Endothelial cell of umbilical vein (primary cell): ENCODE measurements at regions not wholly inside any gene's neighbourhood (a gene's known extent, or its start where the extent isn't known, plus 50 kb on each side); places are given as distances from the start of the nearest gene placed in this dataset.

ENCODE experiments used
- BruUV-seq: library from RNA; stranded (reverse); fragments of 400-500 nt; replicated peaks from 2 replicates; lab custom pipeline; 2021; lab: Mats Ljungman, UMichigan
- CTCF ChIA-PET: fragments of 300-600, 350-600 bp; sonication (Branson Sonifier 250); formaldehyde crosslinking; loops from one replicate; lab custom pipeline; 2021; ENCODE audit warnings: antibody characterized with exemption, inconsistent platforms; lab: Charles Lee
- POLR2A ChIA-PET: fragments of 300-600, 350-600 bp; sonication (Branson Sonifier 250); formaldehyde crosslinking; loops from one replicate; lab custom pipeline; 2021; ENCODE audit warnings: antibody characterized with exemption, inconsistent platforms; lab: Charles Lee
- DNase-seq: peaks from one replicate; pipeline ENCODE4 v3.0.0-alpha.2; 2011; ENCODE audit warnings: low read depth, low spot score
- FAIRE-seq: peaks from 2 replicates; lab custom pipeline; 2011; peaks lifted over from hg19 to GRCh38; lab: Jason Lieb, UNC
- H2AFZ ChIP-seq: 2 replicates; pipeline ENCODE4 v1.6.0; 2012; ENCODE audit warnings: low read depth, low read length, control low read depth, inconsistent platforms
- H3K27ac ChIP-seq: 2 replicates; pipeline ENCODE4 v1.5.1; 2011; ENCODE audit warnings: low read depth, mild to moderate bottlenecking, control low read depth, low read length, moderate library complexity; ENCODE audit not compliant: insufficient read depth
- H3K27me3 ChIP-seq, 2 experiments: 2 replicates each; pipeline versions ENCODE4 v1.6.0 to v1.6.1; 2011; ENCODE audit warnings: low read length in 2 of 2, mixed read lengths in 1 of 2; ENCODE audit not compliant: control insufficient read depth in 2 of 2, insufficient read depth in 2 of 2
- H3K36me3 ChIP-seq, 2 experiments: 2 replicates in 1 of 2; 3 replicates in 1 of 2; pipeline ENCODE4 v1.5.1; 2011; ENCODE audit warnings: low read length in 2 of 2, mild to moderate bottlenecking in 1 of 2, moderate library complexity in 1 of 2; ENCODE audit not compliant: control insufficient read depth in 2 of 2, insufficient read depth in 2 of 2; ENCODE audit errors: extremely low read depth in 1 of 2
- H3K4me1 ChIP-seq: 3 replicates; pipeline ENCODE4 v1.5.1; 2011; ENCODE audit warnings: mild to moderate bottlenecking, low read length; ENCODE audit not compliant: control insufficient read depth, insufficient read depth; ENCODE audit errors: extremely low read depth
- H3K4me2 ChIP-seq: 2 replicates; pipeline ENCODE4 v1.6.1; 2011; ENCODE audit warnings: low read length, control low read depth, mixed read lengths; ENCODE audit not compliant: insufficient read depth
- H3K4me3 ChIP-seq, 3 experiments: fragments of 200-600 bp in 1 of 3; sonication (generic), shearing (Covaris generic) in 1 of 3; replicated peaks in 1 of 3; 2 replicates each; pipeline ENCODE4 v1.5.1; 2011 to 2016; ENCODE audit warnings: control low read depth in 3 of 3, low read length in 3 of 3, mild to moderate bottlenecking in 2 of 3, inconsistent platforms in 1 of 3, low read depth in 1 of 3, moderate library complexity in 1 of 3; ENCODE audit not compliant: insufficient read depth in 1 of 3
- H3K79me2 ChIP-seq: 2 replicates; pipeline ENCODE4 v1.6.0; 2012; ENCODE audit warnings: low read length, inconsistent platforms; ENCODE audit not compliant: control insufficient read depth, insufficient read depth
- H3K9ac ChIP-seq: replicated peaks from 2 replicates; pipeline ENCODE3; 2011; ENCODE audit warnings: low read length, control low read depth; ENCODE audit not compliant: insufficient read depth; ENCODE audit errors: extremely low read depth
- H3K9me1 ChIP-seq: replicated peaks from 3 replicates; pipeline ENCODE4 v1.6.0; 2011; ENCODE audit warnings: mild to moderate bottlenecking, low read length; ENCODE audit not compliant: control insufficient read depth, insufficient read depth; ENCODE audit errors: extremely low read depth
- H3K9me3 ChIP-seq: replicated peaks from 2 replicates; pipeline ENCODE4 v1.5.1; 2012; ENCODE audit warnings: low read length, inconsistent platforms; ENCODE audit not compliant: control insufficient read depth, insufficient read depth
- H4K20me1 ChIP-seq: replicated peaks from 2 replicates; pipeline ENCODE3; 2011; ENCODE audit warnings: mild to moderate bottlenecking, low read length; ENCODE audit not compliant: control insufficient read depth, insufficient read depth; ENCODE audit errors: extremely low read depth
- CTCF ChIP-seq, 2 donors: IDR thresholded peaks; 1 replicate in 1 of 2; 2 replicates in 1 of 2; pipeline ENCODE4 v1.5.1; 2011; ENCODE audit warnings: low read length in 2 of 2, mild to moderate bottlenecking in 2 of 2, moderate library complexity in 2 of 2, control low read depth in 1 of 2, inconsistent platforms in 1 of 2, low read depth in 1 of 2; ENCODE audit not compliant: insufficient read depth in 1 of 2; ENCODE audit errors: extremely low read depth in 1 of 2
- EZH2 ChIP-seq: IDR thresholded peaks from 2 replicates; pipeline ENCODE4 v1.6.1; 2012; ENCODE audit warnings: borderline replicate concordance, low read depth, mild to moderate bottlenecking, moderate library complexity, low read length, inconsistent platforms; ENCODE audit not compliant: severe bottlenecking
- FOS ChIP-seq: IDR thresholded peaks from 2 replicates; pipeline ENCODE4 v1.6.1; 2011; ENCODE audit warnings: mild to moderate bottlenecking, low read length, moderate library complexity, borderline replicate concordance; ENCODE audit not compliant: insufficient read depth
- GATA2 ChIP-seq: IDR thresholded peaks from 2 replicates; pipeline ENCODE4 v1.7.0; 2011; ENCODE audit warnings: low read depth, mild to moderate bottlenecking, moderate library complexity, mixed read lengths, low read length; ENCODE audit not compliant: insufficient read length, insufficient read depth
- JUN ChIP-seq: IDR thresholded peaks from 2 replicates; pipeline ENCODE4 v1.6.1; 2011; ENCODE audit warnings: borderline replicate concordance, low read depth; ENCODE audit not compliant: insufficient read length, insufficient read depth
- MAX ChIP-seq: IDR thresholded peaks from 2 replicates; pipeline ENCODE4 v1.6.1; 2011; ENCODE audit not compliant: insufficient read depth, insufficient read length
- MYC ChIP-seq: IDR thresholded peaks from one replicate; pipeline ENCODE4 v1.6.1; 2011; ENCODE audit warnings: mild to moderate bottlenecking, low read depth, low read length
- POLR2A ChIP-seq: IDR thresholded peaks from 2 replicates; pipeline ENCODE4 v1.6.1; 2012; ENCODE audit warnings: low read depth, mild to moderate bottlenecking, control low read depth, low read length
- POLR2AphosphoS5 ChIP-seq: IDR thresholded peaks from 2 replicates; pipeline ENCODE4 v1.6.1; 2012; ENCODE audit warnings: low read depth, mild to moderate bottlenecking, control low read depth, low read length, moderate library complexity; ENCODE audit not compliant: insufficient read depth
- dilution Hi-C: fragments of 300-500 bp; cut with MboI; formaldehyde crosslinking; loops from one replicate; pipeline ENCODE4 v1.15.0; 2019; ENCODE audit warnings: low sequenced_read_pairs; ENCODE audit not compliant: extremely low pct_ligation_motif_present
- intact Hi-C: fragments of 100-400 bp; cut with micrococcal nuclease; formaldehyde crosslinking; loops from one replicate; pipeline ENCODE4 v1.10.0; 2022

- Histone ChIP-seq H4K20me1 (no peaks in the 10 kb centered on the region), H3K4me3 (no peak overlapping the region), H3K36me3 (no peaks in the 10 kb centered on the region), H3K4me1 (no peaks in the 10 kb centered on the region), H3K9ac (no peak overlapping the region), H2AFZ (no peak overlapping the region), H3K27me3 (no peaks in the 10 kb centered on the region), H3K79me2 (no peaks in the 10 kb centered on the region), H3K27ac (no peak overlapping the region), H3K4me2 (no peak overlapping the region), H3K9me1 (no peaks in the 10 kb centered on the region), H3K9me3 (no peaks in the 10 kb centered on the region)
- intact Hi-C loops: no loop called here
- POLR2A ChIA-PET: no interaction called here
- no TSS peak for BruUV-seq
- CTCF ChIA-PET: no interaction called here
- TF ChIP-seq CTCF (IDR thresholded peaks at IDR 0.05; ENCODE audit: extremely low read depth in 1 of 2, insufficient read depth in 1 of 2, low read depth in 1 of 2, low read length in 2 of 2): no peak
- TF ChIP-seq MYC: no peak
- no peak for TF ChIP-seq FOS
- no peak for TF ChIP-seq POLR2A
- TF ChIP-seq POLR2AphosphoS5: no peak
- no peak for TF ChIP-seq JUN
- no peak for TF ChIP-seq GATA2
- TF ChIP-seq MAX: no peak
- no peak for TF ChIP-seq EZH2
- FAIRE-seq (no peak), DNase-seq (no peak)
- dilution Hi-C loops: no loop called here
Observed at GRCh38 chr3:28900301-28900700, 380.6 kb upstream of the RBMS3 start.
